Cerebellar cortex (tissue), 1 donor: ENCODE measurements at regions not wholly inside any gene's neighbourhood (a gene's known extent, or its start where the extent isn't known, plus 50 kb on each side); places are given as distances from the start of the nearest gene placed in this dataset.
"Not testable (repeated sequence)": the region's sequence is repeated elsewhere in the genome, so short reads cannot be mapped to it uniquely, and the experiment has no call there.

Experiments used
- DNase-seq: peaks from one replicate; pipeline ENCODE4 v3.0.0-alpha.2; 2015; ENCODE audit warnings: low spot score

GRCh38 chr6:6412700-6413099, 92.2 kb upstream of the F13A1 start:
- DNase-seq, result no peak

GRCh38 chr6:6414931-6415330, 94.5 kb upstream of the F13A1 start:
- no peak for DNase-seq

GRCh38 chr6:6417475-6417874, 97.0 kb upstream of the F13A1 start:
- no peak for DNase-seq

GRCh38 chr6:6418421-6418820, 98.0 kb upstream of the F13A1 start:
- DNase-seq, result no peak

GRCh38 chr6:6420107-6420506, 99.6 kb upstream of the F13A1 start:
- DNase-seq, result no peak

GRCh38 chr6:6434151-6434550, 113.7 kb upstream of the F13A1 start:
- DNase-seq, result no peak

GRCh38 chr6:6434723-6435122, 114.3 kb upstream of the F13A1 start:
- DNase-seq, result no peak

GRCh38 chr6:6436366-6436765, 115.9 kb upstream of the F13A1 start:
- no peak for DNase-seq

- no peak for DNase-seq
Observed at GRCh38 chr6:6436946-6437345, 116.5 kb upstream of the F13A1 start.

- DNase-seq, result no peak
Observed at GRCh38 chr6:6438286-6438685, 117.8 kb upstream of the F13A1 start.

- DNase-seq, result peak; percentile 5
Observed at GRCh38 chr6:6439778-6440177, 119.3 kb upstream of the F13A1 start.

GRCh38 chr6:6452002-6452401, 131.5 kb upstream of the F13A1 start:
- no peak for DNase-seq

GRCh38 chr6:6453186-6453585, 132.7 kb upstream of the F13A1 start:
- no peak for DNase-seq

GRCh38 chr6:6455272-6455671, 133.2 kb upstream of the LY86 start:
- no peak for DNase-seq

GRCh38 chr6:6458172-6458571, 130.3 kb upstream of the LY86 start:
- DNase-seq, result no peak

GRCh38 chr6:6459963-6460362, 128.6 kb upstream of the LY86 start:
- not testable (repeated sequence) for DNase-seq

- no peak for DNase-seq
Observed at GRCh38 chr6:6460416-6460815, 128.1 kb upstream of the LY86 start.

GRCh38 chr6:6461138-6461537, 127.4 kb upstream of the LY86 start:
- no peak for DNase-seq

- DNase-seq, result no peak
Observed at GRCh38 chr6:6466967-6467761, 121.4 kb upstream of the LY86 start.

- DNase-seq, result no peak
Observed at GRCh38 chr6:6469074-6469473, 119.4 kb upstream of the LY86 start.

GRCh38 chr6:6470123-6470522, 118.4 kb upstream of the LY86 start:
- no peak for DNase-seq

GRCh38 chr6:6471276-6471675, 117.2 kb upstream of the LY86 start:
- DNase-seq, result no peak

GRCh38 chr6:6474170-6474920, 114.2 kb upstream of the LY86 start:
- DNase-seq, result no peak

- no peak for DNase-seq
Observed at GRCh38 chr6:6479785-6480184, 108.7 kb upstream of the LY86 start.
